MM.1S (cell line): ENCODE measurements at regions not wholly inside any gene's neighbourhood (a gene's known extent, or its start where the extent isn't known, plus 50 kb on each side); places are given as distances from the start of the nearest gene placed in this dataset.

Source experiments
- CTCF ChIP-seq: fragments of 300-600 bp; sonication (generic); IDR thresholded peaks from 2 replicates; pipeline ENCODE4 v1.5.1; 2016; ENCODE audit warnings: antibody characterized with exemption, low read length, mixed read lengths
- EZH2 ChIP-seq: fragments of 300-600 bp; sonication (generic); optimal IDR thresholded peaks from 2 replicates; pipeline ENCODE3; 2017; ENCODE audit warnings: low read depth, mild to moderate bottlenecking, antibody characterized with exemption, low read length, mixed read lengths

- no peak for TF ChIP-seq CTCF
- TF ChIP-seq EZH2, result no peak
Measured at GRCh38 chr10:29955329-29955935, 104.0 kb downstream of the JCAD start.
